Liver (tissue), 8 donors: ENCODE measurements at regions not wholly inside any gene's neighbourhood (a gene's known extent, or its start where the extent isn't known, plus 50 kb on each side); places are given as distances from the start of the nearest gene placed in this dataset.

ENCODE experiments used
- DNase-seq: peaks from one replicate; pipeline ENCODE4 v3.0.0-alpha.2; 2017; ENCODE audit warnings: low spot score
- H3K27ac ChIP-seq, 2 donors: one replicate each; pipeline ENCODE4 v1.7.0; 2013; ENCODE audit warnings: inconsistent platforms in 2 of 2, low read length in 2 of 2, control low read depth in 1 of 2, low read depth in 1 of 2, mild to moderate bottlenecking in 1 of 2
- H3K27me3 ChIP-seq, 4 donors: one replicate each; pipeline versions ENCODE4 v1.6.1 to v1.7.0; 2013; ENCODE audit warnings: low read length in 3 of 4, inconsistent platforms in 1 of 4, mild to moderate bottlenecking in 1 of 4, moderate library complexity in 1 of 4; ENCODE audit not compliant: control insufficient read depth in 4 of 4, insufficient read depth in 4 of 4
- H3K36me3 ChIP-seq, 4 donors: one replicate each; pipeline versions ENCODE4 v1.6.1 to v1.7.0; 2013; ENCODE audit warnings: low read length in 3 of 4, mild to moderate bottlenecking in 3 of 4, low read depth in 1 of 4, moderate library complexity in 1 of 4; ENCODE audit not compliant: control insufficient read depth in 4 of 4, insufficient read depth in 3 of 4
- H3K4me1 ChIP-seq, 4 donors: one replicate each; pipeline versions ENCODE4 v1.6.1 to v1.7.0; 2013; ENCODE audit warnings: low read length in 3 of 4, mild to moderate bottlenecking in 3 of 4, moderate library complexity in 1 of 4; ENCODE audit not compliant: control insufficient read depth in 4 of 4, insufficient read depth in 4 of 4
- H3K4me3 ChIP-seq, 3 donors: one replicate each; pipeline versions ENCODE4 v1.6.1 to v1.7.0; 2013; ENCODE audit warnings: low read length in 3 of 3, control low read depth in 1 of 3, low read depth in 1 of 3, mild to moderate bottlenecking in 1 of 3
- H3K9ac ChIP-seq, 2 donors: one replicate each; pipeline ENCODE4 v1.7.0; 2013; ENCODE audit warnings: low read length in 2 of 2, mild to moderate bottlenecking in 2 of 2, moderate library complexity in 2 of 2, control low read depth in 1 of 2, low read depth in 1 of 2
- H3K9me3 ChIP-seq, 4 donors: one replicate each; pipeline versions ENCODE4 v1.6.1 to v1.7.0; 2013; ENCODE audit warnings: low read length in 3 of 4; ENCODE audit not compliant: control insufficient read depth in 4 of 4
- EGR1 ChIP-seq, 2 donors: IDR thresholded peaks; 2 replicates each; pipeline ENCODE4 v1.6.1; 2016 to 2018; ENCODE audit warnings: antibody characterized with exemption in 2 of 2, low read depth in 2 of 2
- FOXA1 ChIP-seq: IDR thresholded peaks from 2 replicates; pipeline ENCODE4 v1.6.1; 2016; ENCODE audit warnings: antibody characterized with exemption
- FOXA2 ChIP-seq: IDR thresholded peaks from 2 replicates; pipeline ENCODE4 v1.6.1; 2016; ENCODE audit warnings: antibody characterized with exemption
- GABPA ChIP-seq, 2 donors: IDR thresholded peaks in 1 of 2; conservative IDR thresholded peaks in 1 of 2; 2 replicates each; pipeline ENCODE4 v1.6.1; 2016; ENCODE audit warnings: antibody characterized with exemption in 2 of 2, mild to moderate bottlenecking in 1 of 2, moderate library complexity in 1 of 2
- HNF4A ChIP-seq, 2 donors: conservative IDR thresholded peaks; 2 replicates each; pipeline ENCODE4 v1.6.1; 2016; ENCODE audit warnings: antibody characterized with exemption in 2 of 2, mild to moderate bottlenecking in 2 of 2
- HNF4G ChIP-seq: IDR thresholded peaks from 2 replicates; pipeline ENCODE4 v1.6.1; 2016; ENCODE audit warnings: antibody characterized with exemption
- JUND ChIP-seq, 2 donors: IDR thresholded peaks; 2 replicates each; pipeline ENCODE4 v1.6.1; 2016; ENCODE audit warnings: antibody characterized with exemption in 2 of 2
- NR2F2 ChIP-seq: IDR thresholded peaks from 2 replicates; pipeline ENCODE4 v1.6.1; 2016; ENCODE audit warnings: antibody characterized with exemption
- RAD21 ChIP-seq, 2 donors: IDR thresholded peaks; 2 replicates each; pipeline ENCODE4 v1.6.1; 2016; ENCODE audit warnings: antibody characterized with exemption in 2 of 2, mild to moderate bottlenecking in 2 of 2
- REST ChIP-seq: IDR thresholded peaks from 2 replicates; pipeline ENCODE4 v1.6.1; 2016; ENCODE audit warnings: antibody characterized with exemption, mild to moderate bottlenecking
- RXRA ChIP-seq, 2 donors: IDR thresholded peaks; 2 replicates each; pipeline ENCODE4 v1.6.1; 2017 to 2018; ENCODE audit warnings: antibody characterized with exemption in 2 of 2, mild to moderate bottlenecking in 1 of 2
- SP1 ChIP-seq: IDR thresholded peaks from 2 replicates; pipeline ENCODE4 v1.6.1; 2018; ENCODE audit warnings: antibody characterized with exemption, mild to moderate bottlenecking
- TAF1 ChIP-seq: conservative IDR thresholded peaks from 2 replicates; pipeline ENCODE4 v1.6.1; 2016; ENCODE audit warnings: antibody characterized with exemption, mild to moderate bottlenecking
- YY1 ChIP-seq: IDR thresholded peaks from 2 replicates; pipeline ENCODE4 v1.6.1; 2016; ENCODE audit warnings: antibody characterized with exemption, mild to moderate bottlenecking
- ZBTB33 ChIP-seq: IDR thresholded peaks from 2 replicates; pipeline ENCODE4 v1.6.1; 2016; ENCODE audit warnings: antibody characterized with exemption
- WGBS: extraction: QIAGEN DNeasy Blood & Tissue Kit; methylation state at CpG from one replicate; pipeline ENCODE4 v1.1.7; 2013; 5-methylcytosine and 5-hydroxymethylcytosine counted together
- TF ChIP-seq, protein P1 (sequence below): IDR thresholded peaks from 2 replicates; pipeline ENCODE4 v1.6.1; 2016; ENCODE audit warnings: antibody characterized with exemption
- TF ChIP-seq, protein P2 (sequence below): fragments of 150-350 bp; IDR thresholded peaks from 2 replicates; pipeline ENCODE4 v1.5.1; 2017; ENCODE audit warnings: improper control_type of control experiment, low read depth, low read length; ENCODE audit not compliant: missing input control
- TF ChIP-seq, protein P3 (sequence below): IDR thresholded peaks from 2 replicates; pipeline ENCODE4 v1.6.1; 2016; ENCODE audit warnings: antibody characterized with exemption
- donor health status: healthy.
- donor health status: healthy.
- donor health status: healthy.
- donor health status: healthy.
- donor health status: healthy.

DNA sequence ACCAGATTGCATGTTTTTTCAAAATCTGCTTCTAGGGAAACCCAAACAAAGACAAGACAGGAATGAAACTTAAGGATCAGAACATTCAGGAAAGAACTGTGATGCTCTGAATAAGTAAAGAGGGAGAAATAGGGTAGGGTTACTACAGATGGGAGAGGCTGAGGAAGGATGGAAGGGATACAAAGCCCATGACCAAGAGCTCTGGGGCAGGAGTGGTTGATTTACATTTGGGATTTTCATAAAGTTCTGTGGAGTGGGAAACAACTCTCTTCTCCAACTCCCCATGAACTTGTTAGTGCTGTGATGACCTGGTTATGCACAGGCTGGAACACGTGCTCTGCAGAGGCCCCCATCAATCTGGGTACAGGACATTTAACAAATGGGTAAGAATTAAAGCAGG is 216.0 kb upstream of the KLF14 start:
- WGBS: 83% methylated on average over 1 of the region's 1 CpG
- no peak overlapping the region for H3K27ac ChIP-seq

DNA sequence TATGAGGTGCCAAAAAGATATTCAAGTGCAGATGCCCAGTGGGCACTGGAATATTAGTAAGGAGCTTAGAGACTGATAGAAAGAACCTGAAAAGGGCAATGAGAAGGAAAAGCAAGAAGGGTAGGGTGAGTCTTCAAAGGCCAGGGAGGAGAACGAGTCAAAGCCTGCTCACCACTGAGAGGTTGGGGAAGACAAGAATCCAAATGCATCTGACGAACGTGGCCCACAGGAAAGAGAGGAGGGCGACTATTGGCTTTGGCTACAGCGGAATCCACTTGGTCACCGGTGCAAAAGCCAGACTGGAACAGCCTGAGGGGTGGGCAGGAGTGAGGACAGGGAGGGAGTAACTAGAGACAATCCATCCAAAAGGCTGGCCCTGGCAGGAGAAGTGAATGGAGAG is 216.7 kb upstream of the KLF14 start:
- H3K4me3 ChIP-seq: no peak overlapping the region
- H3K9me3 ChIP-seq: no peaks in the 10 kb centered on the region
- H3K36me3 ChIP-seq: peaks cover 0 to 6% (median 3%) of the 10 kb centered on the region in 4 donors
- DNase-seq: no peak
- H3K27me3 ChIP-seq: no peaks in the 10 kb centered on the region
- H3K9ac ChIP-seq: no peak overlapping the region
- H3K27ac ChIP-seq: no peak overlapping the region
- H3K4me1 ChIP-seq: peaks cover 0 to 12% (median 2%) of the 10 kb centered on the region in 4 donors
- 96% methylated on average over 6 of the region's 6 CpGs for WGBS
- TF ChIP-seq HNF4G: no peak
- TF ChIP-seq YY1: no peak
- no peak for TF ChIP-seq RAD21 (IDR thresholded peaks at IDR 0.05)
- TF ChIP-seq GABPA (IDR thresholded peaks at IDR 0.05 in 1 of 2, conservative IDR thresholded peaks at IDR 0.05 in 1 of 2): no peak
- TF ChIP-seq, protein P1, sequence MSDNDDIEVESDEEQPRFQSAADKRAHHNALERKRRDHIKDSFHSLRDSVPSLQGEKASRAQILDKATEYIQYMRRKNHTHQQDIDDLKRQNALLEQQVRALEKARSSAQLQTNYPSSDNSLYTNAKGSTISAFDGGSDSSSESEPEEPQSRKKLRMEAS: no peak
- TF ChIP-seq, protein P2, sequence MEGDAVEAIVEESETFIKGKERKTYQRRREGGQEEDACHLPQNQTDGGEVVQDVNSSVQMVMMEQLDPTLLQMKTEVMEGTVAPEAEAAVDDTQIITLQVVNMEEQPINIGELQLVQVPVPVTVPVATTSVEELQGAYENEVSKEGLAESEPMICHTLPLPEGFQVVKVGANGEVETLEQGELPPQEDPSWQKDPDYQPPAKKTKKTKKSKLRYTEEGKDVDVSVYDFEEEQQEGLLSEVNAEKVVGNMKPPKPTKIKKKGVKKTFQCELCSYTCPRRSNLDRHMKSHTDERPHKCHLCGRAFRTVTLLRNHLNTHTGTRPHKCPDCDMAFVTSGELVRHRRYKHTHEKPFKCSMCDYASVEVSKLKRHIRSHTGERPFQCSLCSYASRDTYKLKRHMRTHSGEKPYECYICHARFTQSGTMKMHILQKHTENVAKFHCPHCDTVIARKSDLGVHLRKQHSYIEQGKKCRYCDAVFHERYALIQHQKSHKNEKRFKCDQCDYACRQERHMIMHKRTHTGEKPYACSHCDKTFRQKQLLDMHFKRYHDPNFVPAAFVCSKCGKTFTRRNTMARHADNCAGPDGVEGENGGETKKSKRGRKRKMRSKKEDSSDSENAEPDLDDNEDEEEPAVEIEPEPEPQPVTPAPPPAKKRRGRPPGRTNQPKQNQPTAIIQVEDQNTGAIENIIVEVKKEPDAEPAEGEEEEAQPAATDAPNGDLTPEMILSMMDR: no peak
- TF ChIP-seq JUND (IDR thresholded peaks at IDR 0.05): no peak
- no peak for TF ChIP-seq ZBTB33
- no peak for TF ChIP-seq RXRA (IDR thresholded peaks at IDR 0.05)
- no peak for TF ChIP-seq TAF1
- TF ChIP-seq, protein P3, sequence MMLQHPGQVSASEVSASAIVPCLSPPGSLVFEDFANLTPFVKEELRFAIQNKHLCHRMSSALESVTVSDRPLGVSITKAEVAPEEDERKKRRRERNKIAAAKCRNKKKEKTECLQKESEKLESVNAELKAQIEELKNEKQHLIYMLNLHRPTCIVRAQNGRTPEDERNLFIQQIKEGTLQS: no peak
- no peak for TF ChIP-seq FOXA2

More for the DNA sequence above, 216.0 kb upstream of the KLF14 start:
- peaks cover 0 to 12% (median 4%) of the 10 kb centered on the region in 4 donors for H3K4me1 ChIP-seq
- H3K9me3 ChIP-seq: no peaks in the 10 kb centered on the region
- no peaks in the 10 kb centered on the region for H3K27me3 ChIP-seq
- TF ChIP-seq FOXA2 (no peak), NR2F2 (no peak), REST (no peak), FOXA1 (no peak), HNF4G (no peak), HNF4A (conservative IDR thresholded peaks at IDR 0.05) (no peak), EGR1 (IDR thresholded peaks at IDR 0.05; ENCODE audit: low read depth in 2 of 2) (no peak), SP1 (no peak), GABPA (IDR thresholded peaks at IDR 0.05 in 1 of 2, conservative IDR thresholded peaks at IDR 0.05 in 1 of 2) (no peak), RXRA (IDR thresholded peaks at IDR 0.05) (no peak)
- TF ChIP-seq, protein P3: no peak
- TF ChIP-seq, protein P1: no peak
- peaks cover 0 to 6% (median 4%) of the 10 kb centered on the region in 4 donors for H3K36me3 ChIP-seq
- DNase-seq: no peak
- no peak overlapping the region for H3K4me3 ChIP-seq
- no peak overlapping the region for H3K9ac ChIP-seq
